GM12891 (cell line): ENCODE measurements at regions not wholly inside any gene's neighbourhood (a gene's known extent, or its start where the extent isn't known, plus 50 kb on each side); places are given as distances from the start of the nearest gene placed in this dataset.

Source experiments
- POLR2A ChIP-seq: IDR thresholded peaks from 2 replicates; pipeline ENCODE4 v1.6.1; 2011; ENCODE audit warnings: low read depth, low read length, control low read depth
- POLR2AphosphoS5 ChIP-seq: IDR thresholded peaks from 2 replicates; pipeline ENCODE4 v1.6.1; 2011; ENCODE audit warnings: low read depth, low read length, control low read depth
- TAF1 ChIP-seq: IDR thresholded peaks from 2 replicates; pipeline ENCODE4 v1.6.1; 2011; ENCODE audit warnings: low read depth, low read length, control low read depth

DNA sequence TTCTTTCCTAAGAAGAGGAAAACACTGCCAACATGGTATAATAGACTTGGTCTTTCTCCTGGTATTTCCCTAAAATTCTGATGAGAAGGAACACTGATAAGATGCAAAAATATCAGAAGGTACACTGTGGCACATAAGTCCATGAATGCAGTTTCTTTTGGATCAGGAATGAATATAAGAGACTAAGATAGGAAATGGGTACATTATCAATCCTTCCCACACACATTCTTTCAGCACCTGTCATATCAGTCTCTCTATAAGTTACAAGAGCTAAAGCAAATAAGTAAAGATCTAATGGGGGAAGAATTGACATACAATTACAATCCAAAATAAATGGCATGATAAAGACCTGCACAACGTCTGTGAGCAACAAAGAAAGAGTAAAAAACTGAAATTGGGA lies 1101.0 kb downstream of the ROBO2 start:
- TF ChIP-seq POLR2A (no peak), TAF1 (no peak), POLR2AphosphoS5 (no peak)
